CD14-positive monocyte (primary cell): ENCODE measurements at regions not wholly inside any gene's neighbourhood (a gene's known extent, or its start where the extent isn't known, plus 50 kb on each side); places are given as distances from the start of the nearest gene placed in this dataset.

Experiments
- DNase-seq, 3 donors: peaks; one replicate each; pipeline ENCODE4 v3.0.0-alpha.2; 2011 to 2022
- H2AFZ ChIP-seq: 2 replicates; pipeline ENCODE4 v1.6.0; 2012; ENCODE audit warnings: mild to moderate bottlenecking, low read depth, low read length, inconsistent platforms; ENCODE audit not compliant: insufficient read depth, poor library complexity, severe bottlenecking
- H3K27ac ChIP-seq, 2 donors: 1 replicate in 1 of 2; 2 replicates in 1 of 2; pipeline ENCODE4 v1.5.1; 2012 to 2013; ENCODE audit warnings: low read length in 2 of 2, control low read depth in 1 of 2, inconsistent platforms in 1 of 2, low read depth in 1 of 2, mild to moderate bottlenecking in 1 of 2
- H3K27me3 ChIP-seq, 2 donors: one replicate each; pipeline versions ENCODE4 v1.6.0 to v1.6.1; 2011 to 2013; ENCODE audit warnings: low read length in 2 of 2; ENCODE audit not compliant: control insufficient read depth in 2 of 2, insufficient read depth in 2 of 2
- H3K36me3 ChIP-seq, 2 donors: replicated peaks in 1 of 2; 1 replicate in 1 of 2; 2 replicates in 1 of 2; pipeline versions ENCODE4 v1.5.1 to v1.6.1; 2012 to 2013; ENCODE audit warnings: low read length in 2 of 2, control low read depth in 1 of 2, inconsistent platforms in 1 of 2, mild to moderate bottlenecking in 1 of 2; ENCODE audit not compliant: insufficient read depth in 2 of 2, control insufficient read depth in 1 of 2
- H3K4me1 ChIP-seq, 2 donors: 1 replicate in 1 of 2; 2 replicates in 1 of 2; pipeline versions ENCODE4 v1.5.1 to v1.6.1; 2012 to 2013; ENCODE audit warnings: low read length in 2 of 2, control low read depth in 1 of 2, inconsistent platforms in 1 of 2, mild to moderate bottlenecking in 1 of 2, moderate library complexity in 1 of 2; ENCODE audit not compliant: insufficient read depth in 2 of 2, control insufficient read depth in 1 of 2
- H3K4me2 ChIP-seq: replicated peaks from 2 replicates; pipeline ENCODE3; 2012; ENCODE audit warnings: low read length, moderate library complexity, mild to moderate bottlenecking; ENCODE audit not compliant: poor library complexity, severe bottlenecking; ENCODE audit errors: extremely low read depth
- H3K4me3 ChIP-seq, 3 experiments: fragments of 200-600 bp in 1 of 3; sonication (generic) in 1 of 3; replicated peaks in 1 of 3; 1 replicate in 2 of 3; 2 replicates in 1 of 3; pipeline ENCODE4 v1.5.1; 2011 to 2013; ENCODE audit warnings: low read length in 3 of 3, mild to moderate bottlenecking in 3 of 3, control low read depth in 2 of 3, low read depth in 2 of 3, inconsistent platforms in 1 of 3, moderate library complexity in 1 of 3
- H3K79me2 ChIP-seq: 2 replicates; pipeline ENCODE4 v1.6.0; 2012; ENCODE audit warnings: mild to moderate bottlenecking, control low read depth, inconsistent platforms, low read length, moderate library complexity; ENCODE audit not compliant: insufficient read depth
- H3K9ac ChIP-seq: 2 replicates; pipeline ENCODE4 v1.6.0; 2017; ENCODE audit warnings: low read length, mild to moderate bottlenecking; ENCODE audit not compliant: insufficient read depth, poor library complexity, severe bottlenecking
- H3K9me3 ChIP-seq, 2 donors: replicated peaks in 1 of 2; 1 replicate in 1 of 2; 2 replicates in 1 of 2; pipeline versions ENCODE4 v1.5.1 to v1.6.1; 2012 to 2013; ENCODE audit warnings: low read length in 2 of 2, control low read depth in 1 of 2; ENCODE audit not compliant: control insufficient read depth in 1 of 2, insufficient read depth in 1 of 2
- H4K20me1 ChIP-seq: 2 replicates; pipeline ENCODE4 v1.6.0; 2012; ENCODE audit warnings: mild to moderate bottlenecking, low read length, control low read depth, moderate library complexity; ENCODE audit not compliant: insufficient read depth
- H3K27ac Mint-ChIP-seq, 7 donors: one replicate each; pipeline ENCODE4 v1.8.0; 2020; ENCODE audit warnings: mild to moderate bottlenecking in 7 of 7, mixed read lengths in 7 of 7, moderate library complexity in 6 of 7, inconsistent platforms in 2 of 7
- H3K27me3 Mint-ChIP-seq, 3 donors: one replicate each; pipeline ENCODE4 v1.8.0; 2021 to 2022; ENCODE audit warnings: low read depth in 3 of 3, mild to moderate bottlenecking in 3 of 3, mixed read lengths in 3 of 3, moderate library complexity in 3 of 3, inconsistent platforms in 1 of 3
- H3K36me3 Mint-ChIP-seq, 2 donors: one replicate each; pipeline ENCODE4 v1.8.0; 2020; ENCODE audit warnings: mixed read lengths in 2 of 2, inconsistent platforms in 1 of 2, mild to moderate bottlenecking in 1 of 2
- H3K4me1 Mint-ChIP-seq: one replicate; pipeline ENCODE4 v1.8.0; 2020; ENCODE audit warnings: mild to moderate bottlenecking, mixed read lengths
- H3K4me3 Mint-ChIP-seq, 2 donors: one replicate each; pipeline ENCODE4 v1.8.0; 2020; ENCODE audit warnings: mild to moderate bottlenecking in 2 of 2, mixed read lengths in 2 of 2, moderate library complexity in 1 of 2
- H3K9me3 Mint-ChIP-seq, 7 donors: one replicate each; pipeline ENCODE4 v1.8.0; 2020 to 2022; ENCODE audit warnings: mixed read lengths in 7 of 7, mild to moderate bottlenecking in 6 of 7, moderate library complexity in 6 of 7, inconsistent platforms in 2 of 7
- CTCF ChIP-seq: fragments of 200-600 bp; IDR thresholded peaks from one replicate; pipeline ENCODE4 v1.8.0; 2022; ENCODE audit warnings: antibody characterized with exemption, mild to moderate bottlenecking
- WGBS: methylation state at CpG from one replicate; pipeline ENCODE4 v1.1.5; 2013; ENCODE audit warnings: missing lambda C conversion rate; ENCODE audit not compliant: insufficient coverage; 5-methylcytosine and 5-hydroxymethylcytosine counted together
- intact Hi-C, 2 donors: fragments of 100-400 bp; cut with micrococcal nuclease; formaldehyde crosslinking; loops; one replicate each; pipeline versions ENCODE4 v1.15.0 to v1.15.1; 2023

GRCh38 chr5:6547498-6547897 is 85.3 kb downstream of the NSUN2 start:
- Histone ChIP-seq H4K20me1 (no peaks in the 10 kb centered on the region), H3K4me1 (no peaks in the 10 kb centered on the region), H3K4me3 (no peak overlapping the region), H3K27me3 (no peaks in the 10 kb centered on the region), H3K36me3 (no peaks in the 10 kb centered on the region), H3K4me2 (no peak overlapping the region), H3K27ac (no peak overlapping the region), H3K9ac (no peak overlapping the region), H2AFZ (no peak overlapping the region), H3K79me2 (no peaks in the 10 kb centered on the region), H3K9me3 (no peaks in the 10 kb centered on the region)
- H3K4me1 Mint-ChIP-seq: no peaks in the 10 kb centered on the region
- H3K4me3 Mint-ChIP-seq: no peak overlapping the region
- peaks cover 0 to 6% (median 0%) of the 10 kb centered on the region in 7 donors for H3K9me3 Mint-ChIP-seq
- no peaks in the 10 kb centered on the region for H3K36me3 Mint-ChIP-seq
- H3K27ac Mint-ChIP-seq: no peak overlapping the region
- DNase-seq: no peak
- peaks cover 1 to 5% (median 2%) of the 10 kb centered on the region in 3 donors for H3K27me3 Mint-ChIP-seq
- TF ChIP-seq CTCF: no peak
- intact Hi-C loops: no loop called here
- WGBS: 92% methylated on average over 4 of the region's 5 CpGs

GRCh38 chr5:6545770-6546690 is 86.8 kb downstream of the NSUN2 start:
- H3K36me3 Mint-ChIP-seq: no peaks in the 10 kb centered on the region
- H3K9me3 ChIP-seq: no peaks in the 10 kb centered on the region
- 82% methylated on average over 14 of the region's 24 CpGs for WGBS

More at GRCh38 chr5:6545770-6546690, 86.8 kb downstream of the NSUN2 start:
- Histone ChIP-seq H3K36me3 (no peaks in the 10 kb centered on the region), H4K20me1 (no peaks in the 10 kb centered on the region), H3K4me3 (no peak overlapping the region), H3K9ac (no peak overlapping the region), H2AFZ (no peak overlapping the region), H3K4me2 (no peak overlapping the region), H3K27ac (no peak overlapping the region), H3K27me3 (no peaks in the 10 kb centered on the region), H3K4me1 (no peaks in the 10 kb centered on the region), H3K79me2 (no peaks in the 10 kb centered on the region)
- Mint-ChIP-seq H3K9me3 (peaks cover 0 to 5% (median 0%) of the 10 kb centered on the region in 7 donors), H3K27me3 (peaks cover 1 to 5% (median 2%) of the 10 kb centered on the region in 3 donors), H3K27ac (peak overlapping the region in 1 of 7 donors; percentile 1), H3K4me1 (no peaks in the 10 kb centered on the region), H3K4me3 (no peak overlapping the region)
- intact Hi-C loops: no loop called here
- TF ChIP-seq CTCF: no peak
- DNase-seq: no peak
